H9 (cell line): ENCODE measurements at regions not wholly inside any gene's neighbourhood (a gene's known extent, or its start where the extent isn't known, plus 50 kb on each side); places are given as distances from the start of the nearest gene placed in this dataset.

Source experiments
- DNase-seq: peaks from one replicate; pipeline ENCODE4 v3.0.0-alpha.2; 2017
- H2AFZ ChIP-seq: one replicate; pipeline ENCODE4 v1.6.1; 2013; ENCODE audit warnings: mild to moderate bottlenecking, low read length, control low read depth, moderate library complexity
- H2AK5ac ChIP-seq: 2 replicates; pipeline ENCODE4 v1.6.1; 2013; ENCODE audit warnings: low read length, control low read depth, mixed read lengths; ENCODE audit not compliant: insufficient read length
- H2BK120ac ChIP-seq: one replicate; pipeline ENCODE4 v1.6.1; 2013; ENCODE audit warnings: low read depth, mild to moderate bottlenecking, low read length, control low read depth, inconsistent platforms; ENCODE audit not compliant: poor library complexity, severe bottlenecking
- H2BK12ac ChIP-seq: 2 replicates; pipeline ENCODE4 v1.6.1; 2013; ENCODE audit warnings: low read length, control low read depth, mixed read lengths, low read depth; ENCODE audit not compliant: insufficient read length
- H2BK15ac ChIP-seq: 2 replicates; pipeline ENCODE4 v1.6.1; 2013; ENCODE audit warnings: low read depth, low read length, control low read depth
- H2BK20ac ChIP-seq: one replicate; pipeline ENCODE4 v1.6.1; 2013; ENCODE audit warnings: low read depth, mild to moderate bottlenecking, low read length, control low read depth, inconsistent platforms; ENCODE audit not compliant: poor library complexity, severe bottlenecking
- H2BK5ac ChIP-seq: 2 replicates; pipeline ENCODE4 v1.6.1; 2013; ENCODE audit warnings: low read length, control low read depth, mixed read lengths; ENCODE audit not compliant: insufficient read length
- H3K14ac ChIP-seq: 2 replicates; pipeline ENCODE4 v1.6.1; 2013; ENCODE audit warnings: low read length, control low read depth; ENCODE audit not compliant: insufficient read depth
- H3K18ac ChIP-seq: 2 replicates; pipeline ENCODE4 v1.6.1; 2013; ENCODE audit warnings: low read depth, mild to moderate bottlenecking, mixed read lengths, low read length, control low read depth; ENCODE audit not compliant: insufficient read length
- H3K23ac ChIP-seq: 2 replicates; pipeline ENCODE4 v1.6.1; 2013; ENCODE audit warnings: low read length, control low read depth, mixed read lengths, low read depth; ENCODE audit not compliant: insufficient read length
- H3K23me2 ChIP-seq: 2 replicates; pipeline ENCODE4 v1.6.1; 2013; ENCODE audit warnings: low read depth, mild to moderate bottlenecking, mixed read lengths, low read length, control low read depth; ENCODE audit not compliant: insufficient read length, poor library complexity, severe bottlenecking
- H3K27ac ChIP-seq: 2 replicates; pipeline ENCODE4 v1.5.1; 2013; ENCODE audit warnings: low read length, control low read depth, mixed read lengths, low read depth; ENCODE audit not compliant: insufficient read length
- H3K27me3 ChIP-seq: 2 replicates; pipeline ENCODE4 v1.6.1; 2013; ENCODE audit warnings: low read length, control low read depth, inconsistent platforms; ENCODE audit not compliant: insufficient read depth
- H3K4ac ChIP-seq: 2 replicates; pipeline ENCODE4 v1.6.1; 2013; ENCODE audit warnings: low read depth, mild to moderate bottlenecking, control low read depth, inconsistent platforms, low read length, moderate library complexity
- H3K4me1 ChIP-seq: 2 replicates; pipeline ENCODE4 v1.6.1; 2013; ENCODE audit warnings: low read length, control low read depth, inconsistent platforms; ENCODE audit not compliant: insufficient read depth
- H3K4me2 ChIP-seq: 2 replicates; pipeline ENCODE4 v1.6.1; 2013; ENCODE audit warnings: low read length, control low read depth, mixed read lengths; ENCODE audit not compliant: insufficient read length, insufficient read depth
- H3K56ac ChIP-seq: 2 replicates; pipeline ENCODE4 v1.6.1; 2013; ENCODE audit warnings: low read depth, mild to moderate bottlenecking, mixed read lengths, low read length, control low read depth; ENCODE audit not compliant: insufficient read length
- H3K79me1 ChIP-seq: 2 replicates; pipeline ENCODE4 v1.6.1; 2013; ENCODE audit warnings: low read depth, mild to moderate bottlenecking, moderate library complexity, low read length, control low read depth, inconsistent platforms; ENCODE audit not compliant: insufficient read depth, poor library complexity, severe bottlenecking
- H3K79me2 ChIP-seq: 2 replicates; pipeline ENCODE4 v1.6.1; 2013; ENCODE audit warnings: low read length, control low read depth, inconsistent platforms; ENCODE audit not compliant: insufficient read depth
- H3K9ac ChIP-seq: 2 replicates; pipeline ENCODE4 v1.6.1; 2013; ENCODE audit warnings: low read length, control low read depth, mixed read lengths; ENCODE audit not compliant: insufficient read length; ENCODE audit errors: extremely low read depth
- H3K9me3 ChIP-seq: one replicate; pipeline ENCODE4 v1.6.1; 2013; ENCODE audit warnings: low read depth, low read length, inconsistent platforms; ENCODE audit not compliant: control insufficient read depth
- H3T11ph ChIP-seq: one replicate; pipeline ENCODE4 v1.6.1; 2013; ENCODE audit warnings: mild to moderate bottlenecking, low read length, control low read depth, inconsistent platforms
- H4K20me1 ChIP-seq: one replicate; pipeline ENCODE4 v1.6.1; 2013; ENCODE audit not compliant: control insufficient read depth, insufficient read length, insufficient read depth
- H4K5ac ChIP-seq: 2 replicates; pipeline ENCODE4 v1.6.1; 2013; ENCODE audit warnings: low read depth, mild to moderate bottlenecking, mixed read lengths, low read length, control low read depth; ENCODE audit not compliant: insufficient read length
- H4K8ac ChIP-seq: replicated peaks from 2 replicates; pipeline ENCODE4 v1.6.1; 2013; ENCODE audit warnings: low read length, control low read depth, mixed read lengths, low read depth; ENCODE audit not compliant: insufficient read length
- H4K91ac ChIP-seq: 2 replicates; pipeline ENCODE4 v1.6.1; 2013; ENCODE audit warnings: low read depth, mild to moderate bottlenecking, moderate library complexity, mixed read lengths, low read length, control low read depth; ENCODE audit not compliant: insufficient read length
- H3K27ac Mint-ChIP-seq, 3 experiments: 2 replicates in 2 of 3; 3 replicates in 1 of 3; pipeline ENCODE4 v1.8.0; 2020 to 2021; ENCODE audit warnings: mixed read lengths in 3 of 3, mild to moderate bottlenecking in 1 of 3, moderate library complexity in 1 of 3
- H3K27me3 Mint-ChIP-seq: 2 replicates; pipeline ENCODE4 v1.8.0; 2021; ENCODE audit warnings: low read depth, mild to moderate bottlenecking, moderate library complexity, mixed read lengths
- H3K36me3 Mint-ChIP-seq, 3 experiments: 2 replicates in 2 of 3; 3 replicates in 1 of 3; pipeline ENCODE4 v1.8.0; 2020 to 2021; ENCODE audit warnings: low read depth in 3 of 3, mixed read lengths in 3 of 3; ENCODE audit not compliant: insufficient read depth in 1 of 3
- H3K4me1 Mint-ChIP-seq, 2 experiments: 2 replicates each; pipeline ENCODE4 v1.8.0; 2020; ENCODE audit warnings: mixed read lengths in 2 of 2
- H3K4me3 Mint-ChIP-seq, 2 experiments: 2 replicates in 1 of 2; 3 replicates in 1 of 2; pipeline ENCODE4 v1.8.0; 2020 to 2021; ENCODE audit warnings: mild to moderate bottlenecking in 2 of 2, mixed read lengths in 2 of 2, moderate library complexity in 1 of 2
- H3K9me3 Mint-ChIP-seq, 2 experiments: 2 replicates in 1 of 2; 3 replicates in 1 of 2; pipeline ENCODE4 v1.8.0; 2020; ENCODE audit warnings: mild to moderate bottlenecking in 2 of 2, mixed read lengths in 2 of 2, moderate library complexity in 1 of 2
- WGBS: extraction: QIAGEN DNeasy Blood & Tissue Kit; methylation state at CpG from one replicate; pipeline ENCODE4 v1.1.7; 2013; ENCODE audit warnings: missing lambda C conversion rate, low lambda C conversion rate, mixed read lengths; ENCODE audit not compliant: insufficient read length; ENCODE audit errors: extremely low coverage; 5-methylcytosine and 5-hydroxymethylcytosine counted together
- TF ChIP-seq, protein P1 (sequence below): fragments of 200-600 bp; sonication (generic); conservative IDR thresholded peaks from 3 replicates; pipeline ENCODE4 v1.8.0; 2021; ENCODE audit warnings: antibody characterized with exemption, mild to moderate bottlenecking

DNA sequence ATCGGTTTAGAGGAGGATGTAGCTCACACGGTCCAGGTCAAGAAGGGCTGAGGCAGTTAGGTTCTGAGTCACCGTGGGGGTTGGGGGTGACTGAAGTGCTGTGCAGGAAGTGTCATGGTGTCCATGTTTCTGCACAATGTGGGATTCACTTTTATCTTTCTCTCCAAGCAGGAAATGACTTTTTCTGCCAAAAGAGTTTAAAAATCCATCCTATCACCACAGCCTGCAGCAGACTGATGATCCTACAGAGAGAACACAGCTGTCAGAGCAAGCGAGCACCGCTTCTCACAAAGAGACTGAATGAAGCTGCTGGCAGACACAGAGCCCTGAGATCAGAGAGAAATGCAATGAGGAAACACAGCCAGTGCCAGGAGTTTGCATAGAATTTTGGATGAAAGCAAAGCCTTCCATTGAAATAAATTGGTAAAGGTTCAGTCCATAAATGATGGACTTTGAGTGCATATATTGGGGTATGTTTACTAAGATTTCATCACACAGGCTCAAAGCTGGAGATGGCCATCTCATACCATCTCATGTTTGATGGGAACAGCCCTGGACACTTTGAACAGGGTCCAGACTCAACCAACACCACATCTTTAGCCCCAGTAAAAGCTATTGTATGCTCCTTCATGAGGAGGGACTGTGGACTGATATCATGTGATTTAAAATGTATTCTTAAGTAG is 213.9 kb upstream of the FBXL7 start:
- Histone ChIP-seq H2BK20ac (no peak overlapping the region), H2BK5ac (no peak overlapping the region), H3K9me3 (no peaks in the 10 kb centered on the region), H3K79me1 (no peaks in the 10 kb centered on the region), H3T11ph (no peak overlapping the region), H3K56ac (no peak overlapping the region), H4K20me1 (no peaks in the 10 kb centered on the region), H3K18ac (no peak overlapping the region), H3K27ac (no peak overlapping the region), H2AK5ac (no peak overlapping the region), H3K4me1 (no peaks in the 10 kb centered on the region), H3K9ac (no peak overlapping the region), H3K23me2 (no peaks in the 10 kb centered on the region), H4K5ac (no peak overlapping the region), H4K8ac (no peak overlapping the region), H4K91ac (no peak overlapping the region), H2BK15ac (no peak overlapping the region), H3K4me2 (no peak overlapping the region), H2BK12ac (no peak overlapping the region), H3K27me3 (no peaks in the 10 kb centered on the region), H2AFZ (no peak overlapping the region), H3K4ac (no peak overlapping the region), H3K14ac (no peak overlapping the region), H3K79me2 (no peaks in the 10 kb centered on the region), H2BK120ac (no peak overlapping the region), H3K23ac (no peak overlapping the region)
- H3K27me3 Mint-ChIP-seq, result no peaks in the 10 kb centered on the region
- WGBS, result no CpG with 5 or more reads among the region's 5 CpGs
- H3K36me3 Mint-ChIP-seq, result peaks cover 0 to 3% (median 0%) of the 10 kb centered on the region in 3 experiments; a peak in 2 of 7 replicates
- 0 out of 5 replicates have a peak, but pooled peaks cover 1 to 2% of the 10 kb centered on the region in 2 experiments for H3K9me3 Mint-ChIP-seq
- no peak overlapping the region for H3K4me3 Mint-ChIP-seq
- 0 out of 4 replicates have a peak, but pooled peaks cover 0 to 2% of the 10 kb centered on the region in 2 experiments for H3K4me1 Mint-ChIP-seq
- no peak for DNase-seq
- TF ChIP-seq, protein P1, sequence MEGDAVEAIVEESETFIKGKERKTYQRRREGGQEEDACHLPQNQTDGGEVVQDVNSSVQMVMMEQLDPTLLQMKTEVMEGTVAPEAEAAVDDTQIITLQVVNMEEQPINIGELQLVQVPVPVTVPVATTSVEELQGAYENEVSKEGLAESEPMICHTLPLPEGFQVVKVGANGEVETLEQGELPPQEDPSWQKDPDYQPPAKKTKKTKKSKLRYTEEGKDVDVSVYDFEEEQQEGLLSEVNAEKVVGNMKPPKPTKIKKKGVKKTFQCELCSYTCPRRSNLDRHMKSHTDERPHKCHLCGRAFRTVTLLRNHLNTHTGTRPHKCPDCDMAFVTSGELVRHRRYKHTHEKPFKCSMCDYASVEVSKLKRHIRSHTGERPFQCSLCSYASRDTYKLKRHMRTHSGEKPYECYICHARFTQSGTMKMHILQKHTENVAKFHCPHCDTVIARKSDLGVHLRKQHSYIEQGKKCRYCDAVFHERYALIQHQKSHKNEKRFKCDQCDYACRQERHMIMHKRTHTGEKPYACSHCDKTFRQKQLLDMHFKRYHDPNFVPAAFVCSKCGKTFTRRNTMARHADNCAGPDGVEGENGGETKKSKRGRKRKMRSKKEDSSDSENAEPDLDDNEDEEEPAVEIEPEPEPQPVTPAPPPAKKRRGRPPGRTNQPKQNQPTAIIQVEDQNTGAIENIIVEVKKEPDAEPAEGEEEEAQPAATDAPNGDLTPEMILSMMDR, result no peak
- H3K27ac Mint-ChIP-seq, result no peak overlapping the region
